ENCODE measurements at regions not wholly inside any gene's neighbourhood (a gene's known extent, or its start where the extent isn't known, plus 50 kb on each side); places are given as distances from the start of the nearest gene placed in this dataset.
"Not testable (repeated sequence)": the region's sequence is repeated elsewhere in the genome, so short reads cannot be mapped to it uniquely, and the experiment has no call there.

DNA sequence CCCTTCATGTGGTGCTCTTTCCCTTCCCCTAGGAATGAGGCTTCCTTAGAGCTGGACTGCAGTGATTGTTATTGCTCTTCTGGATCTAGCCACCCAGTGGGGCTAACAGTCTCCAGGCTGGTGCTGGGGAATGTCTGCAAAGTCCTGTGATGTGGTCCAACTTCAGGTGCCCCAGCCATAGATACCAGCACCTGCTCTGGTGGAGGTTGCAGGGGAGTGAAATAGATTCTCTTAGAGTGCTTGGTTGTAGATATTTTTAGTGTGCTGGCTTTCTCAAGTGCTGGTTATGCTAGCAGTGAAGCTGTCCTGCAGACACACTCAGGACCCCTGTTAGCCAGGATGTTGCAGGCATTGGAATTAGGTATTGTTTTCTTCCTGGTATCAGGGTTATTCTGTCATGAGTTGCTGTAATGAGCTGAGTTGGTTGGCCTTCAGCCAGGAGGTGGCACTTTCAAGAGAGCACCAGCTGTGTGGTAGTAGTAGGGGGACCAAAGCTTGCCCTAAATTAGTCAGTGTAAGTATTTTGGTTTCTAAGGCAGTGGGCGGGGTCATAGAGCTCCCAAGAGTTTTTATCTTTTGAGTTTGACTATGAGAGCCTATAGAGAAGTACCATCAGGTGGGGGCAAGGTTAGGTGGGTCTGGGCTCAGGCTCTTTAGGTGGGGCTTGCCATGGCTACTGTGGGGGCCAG, 317.5 kb upstream of the SGO1 start:
- no peak for DNase-seq (ENCODE audit: low read depth in 2 of 2)

DNA sequence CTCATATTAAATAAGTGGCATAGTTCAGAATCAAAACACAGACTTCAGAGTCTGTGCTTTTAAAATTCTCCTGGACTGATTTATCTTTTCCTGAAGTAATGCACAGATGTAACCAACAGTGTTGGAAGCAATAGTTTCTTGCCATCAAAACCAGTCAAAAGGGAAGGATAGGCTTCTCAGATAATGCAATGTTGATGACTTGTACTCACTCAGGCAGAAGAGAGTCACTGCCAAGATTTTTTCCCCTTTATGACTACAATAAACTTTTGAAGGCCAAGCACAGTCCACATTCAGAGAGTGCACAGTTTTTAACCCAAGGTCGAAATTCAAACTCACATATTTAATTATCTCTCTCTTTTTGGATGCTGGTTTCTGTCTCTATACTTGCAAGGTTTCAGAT, 305.0 kb upstream of the SGO1 start:
- DNase-seq (ENCODE audit: low read depth in 2 of 2), result no peak

DNA sequence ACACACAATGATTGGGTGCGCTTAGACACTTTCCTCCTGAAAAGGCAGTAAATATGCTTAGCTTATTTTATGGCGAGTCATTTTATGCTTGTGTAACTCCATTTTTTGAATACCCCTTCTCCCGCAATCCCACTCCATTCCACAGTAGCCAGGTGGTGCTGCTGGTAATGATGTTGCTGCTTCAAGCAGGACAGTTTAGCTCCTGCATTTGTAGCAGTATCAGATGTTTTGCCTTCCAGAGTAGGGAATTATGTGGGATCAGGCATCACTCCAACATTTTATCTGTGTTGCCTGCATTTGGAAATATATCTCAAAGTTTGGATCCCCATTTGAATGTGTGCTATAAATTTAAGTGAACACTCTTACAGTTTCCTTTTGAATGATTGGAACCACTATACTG, 302.1 kb upstream of the SGO1 start:
- no peak for DNase-seq (ENCODE audit: low read depth in 2 of 2)

DNA sequence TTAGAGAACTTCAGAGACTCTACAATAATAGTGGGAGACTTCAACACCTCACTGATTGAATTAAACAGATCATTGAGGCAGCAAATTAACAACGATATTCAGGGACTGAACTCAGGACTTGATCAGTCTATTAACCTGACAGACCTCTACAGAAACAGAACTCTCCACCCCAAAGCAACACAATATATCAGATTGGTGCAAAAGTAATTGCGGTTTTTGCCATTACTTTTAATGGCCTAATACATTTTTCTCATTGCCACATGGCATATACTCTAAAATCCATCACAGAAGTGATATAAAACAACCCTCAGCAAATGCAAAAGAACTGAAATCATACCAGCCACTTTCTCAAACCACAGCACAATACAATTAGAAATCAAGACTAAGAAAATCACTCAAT, 298.1 kb upstream of the SGO1 start:
- DNase-seq (ENCODE audit: low read depth in 2 of 2), result no peak

DNA sequence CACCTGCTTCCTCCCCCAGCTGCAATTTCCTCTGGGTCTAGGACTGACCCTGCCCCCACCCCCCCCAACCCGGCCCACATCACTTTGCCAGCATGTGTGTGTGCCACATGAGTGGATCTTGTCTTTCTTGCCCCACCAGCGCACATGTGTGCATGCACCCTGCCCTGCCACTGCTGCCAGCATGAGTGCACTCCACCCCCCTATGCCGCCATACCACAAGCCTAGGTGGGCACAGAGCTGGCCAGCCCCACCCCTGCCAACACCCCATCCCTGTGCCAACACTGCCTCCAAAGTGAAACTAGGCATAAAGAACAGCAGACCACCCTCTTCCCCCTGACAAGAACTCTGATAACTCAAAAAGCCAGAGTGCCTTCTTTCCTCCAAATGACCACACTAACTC, 296.3 kb upstream of the SGO1 start:
- DNase-seq (ENCODE audit: low read depth in 2 of 2), result no peak

DNA sequence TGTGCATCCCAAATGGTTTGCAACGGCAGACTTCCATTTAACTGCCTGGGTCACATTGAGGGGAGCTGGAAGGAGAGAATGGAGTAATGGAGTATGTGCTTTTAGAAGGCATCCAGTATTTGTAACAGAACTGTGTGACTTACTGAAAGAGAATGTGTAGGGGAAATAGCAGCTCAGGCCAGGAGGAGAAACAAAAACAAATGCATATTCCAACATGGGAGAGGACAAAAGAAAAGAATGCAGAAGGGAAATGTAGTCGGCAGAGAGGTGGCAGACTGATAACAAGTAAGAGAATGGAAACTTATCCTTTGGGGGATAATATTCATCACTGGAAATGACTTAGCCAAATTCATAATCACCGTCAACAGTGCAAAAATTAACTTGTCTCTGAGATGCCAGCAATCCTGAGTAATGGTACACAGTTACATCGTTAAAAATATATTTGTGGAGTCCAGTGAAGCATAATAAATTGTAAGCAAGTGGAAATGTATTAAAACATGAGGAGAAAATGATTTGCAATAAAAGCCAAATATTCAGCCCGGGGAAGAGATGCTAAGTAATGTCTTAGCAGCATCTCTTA, 294.9 kb upstream of the SGO1 start:
- DNase-seq (ENCODE audit: low read depth in 2 of 2), result no peak

DNA sequence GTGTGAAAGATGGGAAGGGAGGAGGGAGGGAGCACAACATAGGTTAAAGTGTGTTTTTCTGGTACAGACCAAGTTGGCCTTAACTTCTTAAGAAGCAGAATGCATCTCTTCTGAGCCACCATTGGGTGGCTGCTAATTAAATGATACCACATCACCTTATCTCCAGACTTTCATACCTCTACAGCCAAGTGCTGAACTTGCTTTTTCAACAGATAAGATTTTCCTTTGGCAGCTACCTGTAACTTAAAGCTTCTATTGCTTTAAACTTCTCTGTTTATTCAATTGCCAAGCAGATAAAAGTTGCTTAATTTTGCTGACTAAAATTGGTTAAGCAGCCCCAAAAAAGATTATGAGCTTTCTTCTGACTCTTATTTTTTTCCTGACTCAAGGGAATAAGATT, 292.4 kb upstream of the SGO1 start:
- no peak for DNase-seq (ENCODE audit: low read depth in 2 of 2)

DNA sequence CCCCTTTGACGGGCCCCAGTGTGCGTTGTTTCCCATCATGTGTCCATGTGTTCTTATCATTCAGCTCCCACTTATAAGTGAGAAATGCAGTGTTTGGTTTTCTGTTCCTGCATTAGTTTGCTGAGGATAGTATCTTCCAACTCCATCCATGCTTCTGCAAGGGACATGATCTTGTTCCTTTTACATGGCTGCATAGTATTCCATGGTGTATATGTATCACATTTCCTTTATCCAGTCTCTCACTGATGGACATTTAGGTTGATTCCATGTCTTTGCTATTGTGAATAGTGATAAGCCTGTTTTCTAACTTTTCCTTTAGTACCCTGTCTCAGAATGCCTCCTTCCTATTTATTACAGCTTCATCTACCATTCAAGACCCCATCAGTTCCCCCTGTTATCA, 278.2 kb upstream of the SGO1 start:
- DNase-seq (ENCODE audit: low read depth in 2 of 2), result not testable (repeated sequence)

DNA sequence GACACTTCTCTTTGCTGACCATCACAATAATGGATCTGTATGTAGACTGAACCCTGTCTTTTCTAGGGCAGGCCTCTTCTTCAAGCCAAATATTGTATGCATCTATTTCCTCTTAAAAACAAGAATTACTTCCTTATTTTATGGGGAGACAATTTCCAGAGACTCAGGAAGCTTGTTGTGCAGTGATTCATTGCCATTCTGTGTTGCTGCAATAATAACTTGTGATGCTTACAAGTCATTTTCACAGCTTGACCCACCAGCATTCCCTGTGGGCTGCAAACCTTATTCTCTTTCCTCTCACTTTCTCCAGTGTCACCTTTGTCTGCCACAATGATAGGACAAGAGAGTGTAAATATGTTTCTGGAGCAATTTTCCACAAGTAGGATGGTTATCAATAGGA, 276.7 kb upstream of the SGO1 start:
- DNase-seq (ENCODE audit: low read depth in 2 of 2), result no peak

DNA sequence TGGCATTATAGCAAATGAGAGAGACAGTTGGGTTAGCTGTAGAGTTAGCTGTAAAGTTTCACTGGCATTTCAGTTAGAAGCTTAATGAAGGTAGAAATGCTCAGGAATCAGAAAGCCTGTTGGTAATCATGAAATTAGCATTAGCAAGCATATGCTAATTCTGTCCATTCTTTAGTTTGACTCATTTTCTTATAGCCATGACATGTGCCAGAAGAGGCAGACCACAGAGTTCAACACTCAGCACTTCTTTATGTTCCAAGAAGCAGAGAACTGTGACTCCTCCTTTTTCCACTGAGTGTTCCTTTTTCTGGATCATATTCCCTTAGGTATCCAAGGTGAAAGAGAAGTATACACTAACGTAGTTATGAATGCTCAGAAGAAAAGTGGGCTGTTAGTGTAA, 276.2 kb upstream of the SGO1 start:
- no peak for DNase-seq (ENCODE audit: low read depth in 2 of 2)

DNA sequence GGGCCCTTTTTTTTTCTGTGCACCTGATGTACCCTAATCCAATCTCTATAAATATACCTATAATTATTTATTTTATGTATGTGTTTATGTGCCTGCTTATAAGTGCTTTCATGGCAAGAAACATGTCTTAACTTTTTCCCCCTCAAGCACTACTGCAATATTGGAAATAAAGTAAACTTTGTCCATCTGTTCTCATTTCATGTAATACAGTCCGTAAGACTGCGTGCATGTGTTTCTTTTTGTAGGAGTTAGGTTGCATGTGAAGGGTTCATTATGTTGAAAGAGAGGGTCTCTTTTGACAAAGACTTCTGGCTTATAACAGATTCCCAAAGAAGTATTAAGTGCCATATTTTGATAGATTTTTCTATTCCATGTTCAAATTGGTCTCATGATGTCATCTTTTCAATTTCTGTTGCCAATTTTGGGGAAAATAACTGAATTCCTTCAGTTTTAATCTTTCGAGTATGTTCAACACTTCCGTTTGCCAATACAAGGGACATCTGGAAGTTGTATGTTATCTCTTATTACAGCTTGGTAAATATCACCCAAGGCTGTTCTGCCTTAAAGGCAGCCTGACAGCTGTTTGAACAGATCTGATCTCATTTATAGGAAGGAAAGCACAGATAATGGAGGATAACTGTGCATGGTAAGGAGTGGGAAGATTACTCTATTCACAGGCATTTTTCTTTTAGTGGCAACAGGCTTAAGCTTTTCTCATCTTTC, 273.1 kb upstream of the SGO1 start:
- DNase-seq (ENCODE audit: low read depth in 2 of 2), result no peak

DNA sequence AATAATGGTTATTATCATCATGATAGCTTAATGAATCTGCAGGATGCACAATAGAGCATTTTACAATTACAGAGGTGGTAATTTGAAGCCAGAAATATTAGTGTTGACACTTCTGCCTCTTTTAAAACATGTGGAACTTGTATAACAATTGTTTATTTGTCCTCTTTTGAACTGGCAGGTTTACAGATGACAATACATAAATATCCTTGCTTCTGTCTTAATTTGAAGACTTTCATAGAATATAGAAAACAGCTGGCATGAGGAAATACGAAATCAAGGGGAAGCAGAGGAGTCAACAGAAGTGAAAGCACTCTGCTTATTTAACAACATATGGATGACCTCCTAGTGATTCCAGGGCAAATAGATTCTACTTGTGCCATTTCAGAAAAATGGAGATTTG, 270.5 kb upstream of the SGO1 start:
- DNase-seq (ENCODE audit: low read depth in 2 of 2), result no peak

DNA sequence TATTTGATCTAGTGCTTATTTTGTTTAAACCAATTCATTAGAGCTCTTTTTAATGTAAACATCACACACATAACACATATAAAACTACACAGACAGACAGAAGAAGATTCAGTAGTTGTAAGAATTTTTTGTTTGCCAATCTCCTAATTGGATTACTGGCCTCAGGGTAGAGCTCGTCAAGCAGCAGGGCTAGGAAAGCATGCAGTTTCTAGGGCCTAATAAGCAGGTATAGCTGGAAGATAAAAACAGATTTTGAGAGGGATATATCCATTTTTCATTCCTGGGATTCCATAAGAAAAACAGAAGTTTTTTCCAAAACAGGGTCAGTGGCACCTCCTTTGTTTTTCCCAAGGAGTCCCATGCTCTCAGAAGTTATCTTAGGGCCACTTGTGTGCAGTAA, 265.2 kb upstream of the SGO1 start:
- no peak for DNase-seq (ENCODE audit: low read depth in 2 of 2)

DNA sequence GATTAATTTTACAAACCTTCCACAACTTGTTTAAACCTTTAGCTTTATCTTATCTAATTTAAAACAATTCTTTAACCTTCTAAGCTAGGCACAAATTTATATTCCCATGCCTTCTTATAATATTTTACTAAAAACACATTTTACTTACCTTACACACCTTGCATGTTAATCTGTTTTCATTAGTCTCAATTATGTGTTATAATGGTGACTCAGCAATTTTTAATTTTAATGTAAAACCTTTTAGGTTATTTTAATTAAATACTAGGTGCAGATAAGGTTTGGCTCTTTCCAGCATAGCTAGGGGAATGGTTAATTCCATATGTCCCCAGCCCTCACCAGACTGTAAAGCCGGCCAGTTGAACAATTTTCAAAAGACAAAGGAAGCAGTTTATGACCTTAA, 264.6 kb upstream of the SGO1 start:
- no peak for DNase-seq (ENCODE audit: low read depth in 2 of 2)

DNA sequence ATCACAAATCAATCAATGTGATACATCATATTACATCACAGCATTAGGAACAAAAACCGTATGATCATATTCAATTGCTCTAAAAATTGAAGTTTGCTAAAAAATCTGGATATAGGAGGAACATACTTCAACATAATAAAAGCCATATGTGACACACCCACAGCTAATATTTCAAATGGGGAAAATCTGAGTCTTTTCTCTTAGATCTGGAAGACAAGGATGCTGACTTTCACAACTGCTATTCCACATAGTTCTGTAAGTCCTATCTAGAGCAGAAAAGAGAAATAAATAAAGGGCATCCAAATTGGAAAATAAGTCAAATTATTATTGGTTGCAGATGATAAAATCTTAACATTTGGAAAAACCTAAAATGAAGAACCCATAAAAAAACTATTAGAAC, 256.8 kb upstream of the SGO1 start:
- no peak for DNase-seq (ENCODE audit: low read depth in 2 of 2)

DNA sequence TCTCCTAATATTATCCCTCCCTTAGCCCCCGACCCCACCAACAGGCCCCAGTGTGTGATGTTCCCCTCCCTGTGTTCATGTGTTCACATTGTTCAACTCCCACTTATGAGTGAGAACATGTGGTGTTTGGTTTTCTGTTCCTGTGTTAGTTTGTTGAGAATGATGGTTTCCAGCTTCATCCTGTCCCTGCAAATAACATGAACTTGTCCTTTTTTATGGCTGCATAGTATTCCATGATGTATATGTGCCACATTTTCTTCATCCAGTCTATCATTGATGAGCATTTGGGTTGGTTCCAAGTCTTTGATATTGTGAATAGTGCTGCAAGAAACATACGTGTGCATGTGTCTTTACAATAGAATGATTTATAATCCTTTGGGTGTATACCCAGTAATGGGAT, 241.3 kb upstream of the SGO1 start:
- not testable (repeated sequence) for DNase-seq (ENCODE audit: low read depth in 2 of 2)

DNA sequence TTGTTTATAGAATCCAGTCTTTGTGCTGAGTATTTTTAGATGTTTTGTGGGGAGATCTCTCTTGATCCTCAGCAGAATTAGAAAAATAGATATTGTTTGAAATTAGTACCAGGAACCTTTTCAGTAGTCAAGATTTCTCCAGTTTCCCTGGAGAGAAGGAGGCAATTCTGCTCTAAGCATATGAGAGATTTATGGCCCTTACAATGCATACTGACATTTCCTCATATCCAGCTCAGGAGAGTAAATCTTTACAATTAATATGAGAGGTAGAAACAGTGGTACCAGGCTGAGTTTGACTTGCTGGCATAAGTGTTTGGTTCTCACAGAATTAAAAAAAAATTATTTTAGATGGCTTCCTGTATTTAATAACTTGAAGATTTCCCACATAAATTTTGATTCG, 239.1 kb upstream of the SGO1 start:
- DNase-seq (ENCODE audit: low read depth in 2 of 2), result no peak

DNA sequence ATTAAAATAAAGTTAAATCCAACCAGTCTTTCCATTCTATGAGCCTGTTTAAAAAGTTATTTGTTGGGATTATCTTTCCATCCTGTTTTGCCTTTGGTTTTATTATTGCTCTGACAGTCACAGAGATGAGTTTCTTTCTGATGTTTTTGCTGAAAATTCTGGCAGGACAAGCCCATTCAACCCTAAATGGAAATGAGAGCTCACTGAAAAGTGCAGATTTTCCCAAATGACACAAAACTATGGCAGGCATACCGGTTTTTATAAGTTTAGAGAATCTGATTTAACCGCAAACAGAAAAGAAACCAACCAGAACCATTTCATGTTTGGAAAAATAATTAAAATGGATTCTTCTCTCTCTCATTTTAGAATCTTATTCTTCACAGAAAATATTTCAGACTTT, 238.1 kb upstream of the SGO1 start:
- DNase-seq (ENCODE audit: low read depth in 2 of 2), result no peak

DNA sequence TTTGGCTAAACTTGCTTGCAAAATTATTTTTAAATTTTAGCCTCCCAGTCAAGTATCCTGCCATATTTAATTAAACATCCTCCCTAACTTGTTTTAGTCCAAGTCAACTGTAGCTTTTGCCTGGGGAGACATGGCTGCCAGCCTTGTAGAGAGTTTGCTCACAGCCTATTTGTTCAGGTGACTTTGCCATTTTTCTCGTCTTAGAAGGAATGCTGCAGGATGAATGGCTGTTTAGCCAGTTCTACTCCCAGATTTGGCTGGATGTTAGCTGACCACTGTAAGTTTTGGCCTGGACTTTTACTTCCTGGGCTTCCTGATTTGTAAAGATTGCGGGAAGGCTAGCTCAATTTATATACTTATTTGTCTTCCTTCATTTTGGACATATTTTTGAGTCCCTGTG, 236.4 kb upstream of the SGO1 start:
- DNase-seq (ENCODE audit: low read depth in 2 of 2), result no peak

DNA sequence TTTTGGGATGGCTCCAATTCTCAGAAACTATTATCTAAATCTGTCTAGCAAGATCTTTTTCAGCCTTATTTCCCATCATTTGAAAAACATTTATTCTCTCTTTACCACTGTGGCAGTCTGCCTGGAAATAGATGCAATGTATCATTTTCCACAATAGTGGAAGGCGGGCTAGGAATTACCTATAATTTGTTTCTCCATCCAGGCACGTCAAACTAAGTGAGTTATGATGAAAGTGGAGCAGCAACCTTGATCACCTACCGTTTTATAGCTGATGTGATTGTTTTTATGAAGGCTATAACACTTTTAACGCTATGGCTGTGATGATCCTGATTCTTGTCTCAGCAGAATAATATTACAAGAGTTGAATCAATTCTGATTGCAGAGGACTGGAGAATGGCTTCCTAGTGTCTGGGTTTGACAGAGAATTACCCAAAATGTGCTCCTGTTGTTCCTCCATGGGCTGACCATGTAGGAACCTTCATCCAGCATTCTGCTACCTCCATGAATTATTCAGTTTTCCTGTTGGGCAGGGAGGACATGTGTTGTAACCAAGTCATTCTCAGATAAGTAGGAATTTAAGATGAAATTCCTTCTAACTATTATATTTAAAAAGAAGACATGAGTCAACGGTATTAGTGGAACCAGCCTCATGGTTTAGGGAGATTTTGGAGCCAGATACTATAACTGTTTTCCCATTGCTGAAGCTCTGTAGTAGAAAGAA, 231.5 kb upstream of the SGO1 start:
- no peak for DNase-seq (ENCODE audit: low read depth in 2 of 2)

DNA sequence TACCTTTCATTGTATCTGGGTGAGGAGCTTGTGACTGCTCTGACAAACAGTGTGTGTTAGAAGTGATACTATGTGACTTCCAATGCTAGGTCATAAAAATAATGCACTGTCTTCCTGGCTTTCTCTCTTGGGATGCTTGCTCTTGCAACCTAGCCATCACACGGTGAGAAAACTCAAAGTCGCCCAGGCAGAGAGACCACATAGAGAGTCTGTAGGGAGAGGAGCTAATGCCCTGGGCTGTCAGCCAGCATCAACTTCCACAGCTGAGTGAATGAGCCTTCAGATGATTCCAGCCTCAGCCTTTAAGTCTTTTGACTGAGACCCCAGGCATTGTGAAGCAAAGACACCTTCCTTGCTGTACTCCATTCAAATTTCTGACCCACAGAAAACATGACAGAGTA, 220.6 kb upstream of the SGO1 start:
- no peak for DNase-seq (ENCODE audit: low read depth in 2 of 2)

DNA sequence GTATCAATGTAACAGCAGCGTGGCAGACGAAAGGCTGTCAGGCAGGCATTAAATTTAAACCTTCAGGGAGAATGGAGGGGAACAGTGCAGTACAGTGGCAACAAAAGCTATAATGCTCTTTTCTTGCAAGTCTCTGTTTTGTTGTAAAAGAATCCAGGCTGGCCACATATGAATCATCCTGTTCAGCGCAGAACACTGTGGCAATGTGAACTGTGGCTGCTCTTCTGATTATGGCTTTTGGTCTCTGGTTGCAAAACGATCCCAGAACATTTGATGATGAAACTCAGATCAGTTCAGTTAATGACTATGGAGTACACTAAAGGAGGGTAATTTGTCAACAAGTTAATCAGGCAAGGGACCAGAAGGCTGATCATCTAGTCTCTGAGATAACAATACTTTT, 219.7 kb upstream of the SGO1 start:
- no peak for DNase-seq (ENCODE audit: low read depth in 2 of 2)

DNA sequence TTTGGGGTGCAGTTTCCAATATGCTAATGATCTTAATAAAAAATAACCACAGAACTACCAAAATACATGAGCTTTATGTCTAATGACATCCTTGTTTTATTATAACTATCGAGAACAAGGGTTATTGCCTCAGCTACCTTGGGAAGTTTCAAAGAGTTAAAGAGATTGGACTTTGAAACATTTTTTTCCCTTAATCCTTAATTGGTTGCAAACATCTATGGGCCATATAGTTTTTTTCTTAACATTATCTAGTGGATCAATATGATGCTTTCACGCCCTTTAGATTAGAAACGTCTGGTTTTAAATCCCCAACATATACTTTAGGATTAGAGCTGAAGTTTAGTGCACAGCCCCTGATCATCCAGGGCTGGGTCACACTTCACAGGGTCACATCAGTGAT, 219.2 kb upstream of the SGO1 start:
- DNase-seq (ENCODE audit: low read depth in 2 of 2), result no peak
